NCI-H128 (cell line): ENCODE measurements at regions not wholly inside any gene's neighbourhood (a gene's known extent, or its start where the extent isn't known, plus 50 kb on each side); places are given as distances from the start of the nearest gene placed in this dataset.

ENCODE experiments used
- DNase-seq: peaks from one replicate; lab custom pipeline; 2025; ENCODE audit not compliant: unreplicated experiment; lab: John Stamatoyannopoulos, UW

- DNase-seq = no peak
Measured at GRCh38 chr9:118364266-118365106, 660.3 kb downstream of the TLR4 start.

- DNase-seq = no peak
Measured at GRCh38 chr9:118366228-118366627, 662.0 kb downstream of the TLR4 start.

GRCh38 chr9:118367383-118367782 lies 663.2 kb downstream of the TLR4 start:
- no peak for DNase-seq

GRCh38 chr9:118384531-118385100 lies 680.4 kb downstream of the TLR4 start:
- DNase-seq = no peak

GRCh38 chr9:118395415-118395814 lies 691.2 kb downstream of the TLR4 start:
- no peak for DNase-seq

GRCh38 chr9:118401546-118401945 lies 697.3 kb downstream of the TLR4 start:
- no peak for DNase-seq

GRCh38 chr9:118414676-118415075 lies 710.5 kb downstream of the TLR4 start:
- no peak for DNase-seq

- no peak for DNase-seq
Measured at GRCh38 chr9:118418887-118419565, 714.8 kb downstream of the TLR4 start.

- no peak for DNase-seq
Measured at GRCh38 chr9:118419676-118420075, 715.5 kb downstream of the TLR4 start.

- no peak for DNase-seq
Measured at GRCh38 chr9:118422508-118422907, 718.3 kb downstream of the TLR4 start.

GRCh38 chr9:118423021-118423420 lies 718.8 kb downstream of the TLR4 start:
- no peak for DNase-seq

GRCh38 chr9:118423721-118424120 lies 719.5 kb downstream of the TLR4 start:
- no peak for DNase-seq

- no peak for DNase-seq
Measured at GRCh38 chr9:118426772-118427171, 722.6 kb downstream of the TLR4 start.

GRCh38 chr9:118438810-118439209 lies 734.6 kb downstream of the TLR4 start:
- DNase-seq = no peak

GRCh38 chr9:118439441-118439840 lies 735.2 kb downstream of the TLR4 start:
- DNase-seq = no peak

- no peak for DNase-seq
Measured at GRCh38 chr9:118444403-118444802, 740.2 kb downstream of the TLR4 start.

GRCh38 chr9:118446943-118447639 lies 742.9 kb downstream of the TLR4 start:
- no peak for DNase-seq

GRCh38 chr9:118449554-118449953 lies 745.4 kb downstream of the TLR4 start:
- DNase-seq = no peak

GRCh38 chr9:118455259-118455658 lies 751.1 kb downstream of the TLR4 start:
- no peak for DNase-seq

- no peak for DNase-seq
Measured at GRCh38 chr9:118455788-118456187, 751.6 kb downstream of the TLR4 start.

GRCh38 chr9:118457171-118458000 lies 753.2 kb downstream of the TLR4 start:
- no peak for DNase-seq
